GM12873 (cell line): ENCODE measurements at regions not wholly inside any gene's neighbourhood (a gene's known extent, or its start where the extent isn't known, plus 50 kb on each side); places are given as distances from the start of the nearest gene placed in this dataset.

ENCODE experiments used
- TF ChIP-seq, protein P1 (sequence below): IDR thresholded peaks from 2 replicates; pipeline ENCODE4 v1.5.1; 2012; ENCODE audit warnings: low read depth, mild to moderate bottlenecking, moderate library complexity, low read length, control low read depth; ENCODE audit not compliant: insufficient read depth; ENCODE audit errors: missing control alignments

DNA sequence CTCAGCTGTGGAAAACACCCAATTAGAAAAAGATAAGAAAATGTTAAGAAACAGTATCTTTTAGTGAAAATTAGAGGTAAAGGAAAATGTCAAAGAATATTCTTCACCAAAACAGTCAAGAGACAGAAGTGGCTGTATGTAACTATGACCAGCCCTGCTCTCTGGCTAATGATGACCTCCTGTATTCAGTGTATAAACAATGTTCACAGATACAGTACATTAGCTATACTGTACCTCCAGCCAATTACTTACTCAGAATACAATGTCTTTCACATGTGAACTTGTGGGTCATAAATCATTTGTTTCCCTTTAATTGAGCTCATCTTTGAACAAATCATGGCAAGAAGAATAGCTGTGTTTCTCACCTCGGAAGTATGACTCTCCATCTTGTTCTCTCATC lies 432.0 kb downstream of the LMO4 start:
- TF ChIP-seq, protein P1, sequence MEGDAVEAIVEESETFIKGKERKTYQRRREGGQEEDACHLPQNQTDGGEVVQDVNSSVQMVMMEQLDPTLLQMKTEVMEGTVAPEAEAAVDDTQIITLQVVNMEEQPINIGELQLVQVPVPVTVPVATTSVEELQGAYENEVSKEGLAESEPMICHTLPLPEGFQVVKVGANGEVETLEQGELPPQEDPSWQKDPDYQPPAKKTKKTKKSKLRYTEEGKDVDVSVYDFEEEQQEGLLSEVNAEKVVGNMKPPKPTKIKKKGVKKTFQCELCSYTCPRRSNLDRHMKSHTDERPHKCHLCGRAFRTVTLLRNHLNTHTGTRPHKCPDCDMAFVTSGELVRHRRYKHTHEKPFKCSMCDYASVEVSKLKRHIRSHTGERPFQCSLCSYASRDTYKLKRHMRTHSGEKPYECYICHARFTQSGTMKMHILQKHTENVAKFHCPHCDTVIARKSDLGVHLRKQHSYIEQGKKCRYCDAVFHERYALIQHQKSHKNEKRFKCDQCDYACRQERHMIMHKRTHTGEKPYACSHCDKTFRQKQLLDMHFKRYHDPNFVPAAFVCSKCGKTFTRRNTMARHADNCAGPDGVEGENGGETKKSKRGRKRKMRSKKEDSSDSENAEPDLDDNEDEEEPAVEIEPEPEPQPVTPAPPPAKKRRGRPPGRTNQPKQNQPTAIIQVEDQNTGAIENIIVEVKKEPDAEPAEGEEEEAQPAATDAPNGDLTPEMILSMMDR = no peak

DNA sequence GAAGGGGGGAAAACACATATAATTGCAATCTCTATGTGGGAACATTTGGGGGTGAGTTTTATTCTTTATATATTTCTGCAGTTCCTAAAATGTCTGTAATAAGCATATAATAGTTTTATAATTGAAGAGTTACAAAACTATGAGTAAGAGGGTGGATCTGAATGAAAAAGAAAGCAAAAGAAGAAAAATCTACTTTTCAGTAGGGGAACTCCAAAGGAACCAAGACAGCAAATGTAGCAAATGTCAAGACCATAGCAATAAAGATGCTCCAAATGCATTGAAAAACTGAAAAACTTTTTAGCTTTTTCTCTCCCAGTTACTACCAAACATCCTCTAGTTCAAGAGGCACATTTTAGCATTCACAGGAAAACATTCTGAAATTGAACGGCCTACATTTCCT lies 434.8 kb downstream of the LMO4 start:
- TF ChIP-seq, protein P1 = no peak

DNA sequence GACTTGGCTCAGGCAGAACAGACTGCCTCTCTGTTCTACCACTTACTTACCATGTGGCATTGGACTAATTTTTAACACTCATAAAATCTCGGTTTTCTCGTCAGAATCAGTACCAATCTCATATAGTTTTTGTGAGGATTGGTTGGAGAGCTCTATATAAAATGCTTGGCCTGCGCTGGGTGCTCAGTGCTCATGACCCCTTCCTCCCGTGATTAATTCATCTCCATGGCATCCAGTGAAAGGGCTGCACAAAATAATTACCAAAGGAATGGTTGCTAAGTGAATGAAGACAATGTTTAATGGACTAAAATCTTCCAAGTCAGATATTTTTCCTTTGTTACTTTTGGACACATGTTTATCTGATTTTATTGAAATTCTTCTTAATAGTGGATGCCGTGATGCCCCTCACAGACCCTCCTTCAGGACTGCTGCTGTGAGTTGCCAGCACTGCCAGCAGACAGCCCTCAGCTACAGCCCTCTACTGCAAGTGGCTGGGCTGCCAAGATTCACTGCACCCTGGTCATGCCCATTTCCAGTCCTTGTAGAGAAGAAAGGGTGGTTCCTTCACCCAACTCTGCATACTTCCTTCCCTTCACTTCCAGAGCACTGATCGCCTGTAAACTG lies 436.5 kb downstream of the LMO4 start:
- TF ChIP-seq, protein P1 = no peak

DNA sequence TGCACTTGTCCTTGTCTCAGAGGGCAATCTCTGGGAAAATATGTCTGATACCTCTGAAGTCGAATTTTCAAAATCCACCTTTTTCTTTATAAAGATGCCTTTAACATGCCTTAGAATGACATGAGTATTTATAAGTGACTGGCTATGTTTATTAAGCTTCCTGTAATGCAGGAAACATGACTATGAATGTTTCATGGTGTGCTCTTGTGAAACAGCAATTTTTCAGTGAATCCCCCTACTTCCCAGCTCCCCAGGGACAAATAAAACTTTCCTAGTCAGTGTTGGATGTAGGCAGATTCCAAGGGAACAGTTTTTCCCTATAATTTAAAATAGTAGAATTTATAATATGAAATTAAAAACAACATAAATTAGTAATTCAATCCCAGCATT lies 437.0 kb downstream of the LMO4 start:
- TF ChIP-seq, protein P1 = no peak

DNA sequence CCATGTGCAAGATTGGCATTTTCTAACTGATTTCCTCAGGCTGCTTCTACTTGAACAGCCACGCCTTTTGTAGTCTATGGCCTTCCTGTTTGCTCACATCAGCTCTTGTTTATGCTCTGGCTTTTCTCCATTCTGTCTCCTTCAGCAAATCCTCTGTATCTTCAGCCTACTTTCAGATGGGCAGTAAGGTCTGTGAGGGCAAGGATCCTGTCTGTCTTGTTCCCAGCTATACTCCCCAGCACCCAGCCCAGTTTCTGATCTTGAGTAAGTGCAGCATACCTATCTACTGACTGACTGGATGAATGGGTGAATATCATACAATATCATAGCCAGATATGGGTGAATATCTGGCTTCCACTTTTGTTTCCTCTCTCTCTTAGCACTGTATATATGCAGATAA lies 438.1 kb downstream of the LMO4 start:
- TF ChIP-seq, protein P1 = no peak

DNA sequence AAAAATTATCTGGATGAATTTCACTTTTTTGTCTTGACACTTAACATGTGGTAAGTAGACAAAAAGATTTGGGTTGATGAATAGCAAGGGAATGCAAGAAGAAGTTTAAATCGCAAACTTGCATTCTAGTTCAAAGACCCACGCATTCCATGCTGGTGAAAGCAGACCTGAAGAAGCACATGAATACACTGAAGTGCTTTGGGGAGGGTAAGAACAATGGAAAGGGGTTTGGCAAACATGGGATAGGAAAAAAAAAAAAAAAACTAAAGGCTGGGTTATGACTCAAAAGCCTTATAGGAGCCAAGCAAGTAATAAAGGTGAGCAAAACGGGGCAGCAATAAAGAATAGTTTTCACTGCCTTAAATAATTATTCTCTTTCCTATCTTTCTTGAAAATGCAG lies 450.2 kb downstream of the LMO4 start:
- TF ChIP-seq, protein P1 = no peak

DNA sequence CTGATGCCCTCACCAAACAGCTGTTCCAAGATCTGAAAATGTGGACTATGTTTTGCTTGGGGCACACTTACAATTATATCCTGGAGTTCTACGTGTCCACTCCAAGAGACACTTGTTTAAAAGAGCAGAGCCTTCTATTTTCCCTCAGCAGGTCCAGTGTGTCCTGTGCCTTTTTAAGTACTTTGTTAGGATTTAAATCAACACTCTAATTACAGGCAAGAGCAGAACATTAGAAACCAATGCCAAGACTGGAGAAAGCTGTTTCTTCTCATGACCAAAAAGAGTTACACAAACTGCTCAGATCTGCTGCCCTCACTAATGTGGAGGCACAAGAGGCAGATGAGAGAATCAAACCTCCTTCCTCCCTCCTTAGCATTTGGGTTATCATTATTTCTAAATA lies 452.9 kb downstream of the LMO4 start:
- TF ChIP-seq, protein P1 = no peak

DNA sequence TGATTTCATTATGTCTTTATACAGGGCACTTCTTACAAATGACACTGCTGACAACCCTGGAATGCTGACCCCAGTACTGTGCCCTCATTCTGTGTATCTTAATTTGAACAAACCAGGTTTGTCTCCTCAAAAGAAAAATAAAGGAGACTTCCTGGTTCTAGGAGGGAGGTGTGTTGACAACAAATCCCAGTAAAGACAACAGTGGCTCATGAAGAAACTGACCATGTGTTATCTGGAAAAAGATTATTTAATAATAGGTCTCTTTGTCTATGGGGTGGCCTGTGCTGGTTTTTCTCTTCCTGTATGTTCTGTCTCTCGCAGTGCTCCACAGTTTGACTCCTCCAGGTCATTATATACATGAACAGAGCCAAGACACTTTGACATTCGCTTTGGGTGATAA lies 454.6 kb downstream of the LMO4 start:
- TF ChIP-seq, protein P1 = no peak
